Endothelial cell of umbilical vein (primary cell): ENCODE measurements at regions not wholly inside any gene's neighbourhood (a gene's known extent, or its start where the extent isn't known, plus 50 kb on each side); places are given as distances from the start of the nearest gene placed in this dataset.

Experiments used
- CTCF ChIP-seq, 2 donors: IDR thresholded peaks; 1 replicate in 1 of 2; 2 replicates in 1 of 2; pipeline ENCODE4 v1.5.1; 2011; ENCODE audit warnings: low read length in 2 of 2, mild to moderate bottlenecking in 2 of 2, moderate library complexity in 2 of 2, control low read depth in 1 of 2, inconsistent platforms in 1 of 2, low read depth in 1 of 2; ENCODE audit not compliant: insufficient read depth in 1 of 2; ENCODE audit errors: extremely low read depth in 1 of 2
- EZH2 ChIP-seq: IDR thresholded peaks from 2 replicates; pipeline ENCODE4 v1.6.1; 2012; ENCODE audit warnings: borderline replicate concordance, low read depth, mild to moderate bottlenecking, moderate library complexity, low read length, inconsistent platforms; ENCODE audit not compliant: severe bottlenecking
- FOS ChIP-seq: IDR thresholded peaks from 2 replicates; pipeline ENCODE4 v1.6.1; 2011; ENCODE audit warnings: mild to moderate bottlenecking, low read length, moderate library complexity, borderline replicate concordance; ENCODE audit not compliant: insufficient read depth
- MAX ChIP-seq: IDR thresholded peaks from 2 replicates; pipeline ENCODE4 v1.6.1; 2011; ENCODE audit not compliant: insufficient read depth, insufficient read length
- POLR2A ChIP-seq: IDR thresholded peaks from 2 replicates; pipeline ENCODE4 v1.6.1; 2012; ENCODE audit warnings: low read depth, mild to moderate bottlenecking, control low read depth, low read length
- POLR2AphosphoS5 ChIP-seq: IDR thresholded peaks from 2 replicates; pipeline ENCODE4 v1.6.1; 2012; ENCODE audit warnings: low read depth, mild to moderate bottlenecking, control low read depth, low read length, moderate library complexity; ENCODE audit not compliant: insufficient read depth

GRCh38 chr1:215405211-215405610 lies 161.9 kb upstream of the KCTD3 start:
- TF ChIP-seq CTCF (IDR thresholded peaks at IDR 0.05; ENCODE audit: extremely low read depth in 1 of 2, insufficient read depth in 1 of 2, low read depth in 1 of 2, low read length in 2 of 2) (no peak), EZH2 (no peak), POLR2AphosphoS5 (peak; percentile 32), POLR2A (no peak), MAX (no peak), FOS (peak; percentile 83)
